ENCODE measurements at regions not wholly inside any gene's neighbourhood (a gene's known extent, or its start where the extent isn't known, plus 50 kb on each side); places are given as distances from the start of the nearest gene placed in this dataset.

DNA sequence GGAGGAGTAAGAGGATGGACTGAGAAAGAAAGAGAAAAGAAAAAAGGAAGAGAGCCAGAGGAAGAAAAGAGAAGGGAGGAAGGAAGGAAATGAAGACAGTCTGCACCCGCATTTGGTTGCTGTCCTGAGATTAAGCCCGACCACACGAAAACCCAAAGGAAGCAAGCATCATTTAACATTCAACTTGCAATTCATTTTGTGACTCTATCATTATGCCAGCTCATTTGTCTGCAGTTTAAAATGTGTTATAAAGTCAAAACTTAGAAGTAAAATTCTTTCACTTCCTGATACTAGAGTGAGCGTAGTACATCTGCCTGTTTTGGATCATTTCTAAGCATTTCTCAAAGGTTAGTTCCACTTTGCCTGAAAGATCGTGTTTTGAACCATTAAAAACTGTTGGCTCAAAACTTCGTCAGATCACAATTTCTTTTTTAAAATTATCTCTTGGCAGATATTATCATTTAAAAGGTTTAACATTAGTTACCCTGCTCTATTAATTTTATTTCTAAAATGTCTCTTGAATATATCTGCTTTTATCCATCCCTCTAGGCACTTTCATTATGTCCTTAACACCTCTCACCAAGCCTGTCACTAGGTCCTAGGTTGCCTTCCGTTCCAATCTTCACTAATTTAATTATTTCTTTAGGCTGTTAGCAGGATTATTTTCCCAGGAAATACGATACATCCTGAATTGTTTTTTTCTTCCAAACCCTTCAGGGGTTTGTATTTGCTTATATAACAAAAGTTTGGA, 240.9 kb downstream of the TLE4 start:
- no peak overlapping the region for H3K27ac Mint-ChIP-seq
- peaks cover 12% of the 10 kb centered on the region for H3K4me1 Mint-ChIP-seq
- H3K36me3 Mint-ChIP-seq (ENCODE audit: low read depth): no peaks in the 10 kb centered on the region
- H3K27me3 Mint-ChIP-seq (ENCODE audit: low read depth): peaks cover 29% of the 10 kb centered on the region
- TF ChIP-seq, protein P1, sequence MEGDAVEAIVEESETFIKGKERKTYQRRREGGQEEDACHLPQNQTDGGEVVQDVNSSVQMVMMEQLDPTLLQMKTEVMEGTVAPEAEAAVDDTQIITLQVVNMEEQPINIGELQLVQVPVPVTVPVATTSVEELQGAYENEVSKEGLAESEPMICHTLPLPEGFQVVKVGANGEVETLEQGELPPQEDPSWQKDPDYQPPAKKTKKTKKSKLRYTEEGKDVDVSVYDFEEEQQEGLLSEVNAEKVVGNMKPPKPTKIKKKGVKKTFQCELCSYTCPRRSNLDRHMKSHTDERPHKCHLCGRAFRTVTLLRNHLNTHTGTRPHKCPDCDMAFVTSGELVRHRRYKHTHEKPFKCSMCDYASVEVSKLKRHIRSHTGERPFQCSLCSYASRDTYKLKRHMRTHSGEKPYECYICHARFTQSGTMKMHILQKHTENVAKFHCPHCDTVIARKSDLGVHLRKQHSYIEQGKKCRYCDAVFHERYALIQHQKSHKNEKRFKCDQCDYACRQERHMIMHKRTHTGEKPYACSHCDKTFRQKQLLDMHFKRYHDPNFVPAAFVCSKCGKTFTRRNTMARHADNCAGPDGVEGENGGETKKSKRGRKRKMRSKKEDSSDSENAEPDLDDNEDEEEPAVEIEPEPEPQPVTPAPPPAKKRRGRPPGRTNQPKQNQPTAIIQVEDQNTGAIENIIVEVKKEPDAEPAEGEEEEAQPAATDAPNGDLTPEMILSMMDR (IDR thresholded peaks at IDR 0.05; ENCODE audit: unreplicated experiment in 3 of 3): no peak
- no peaks in the 10 kb centered on the region for H3K9me3 Mint-ChIP-seq
- no peak overlapping the region for H3K4me3 Mint-ChIP-seq

DNA sequence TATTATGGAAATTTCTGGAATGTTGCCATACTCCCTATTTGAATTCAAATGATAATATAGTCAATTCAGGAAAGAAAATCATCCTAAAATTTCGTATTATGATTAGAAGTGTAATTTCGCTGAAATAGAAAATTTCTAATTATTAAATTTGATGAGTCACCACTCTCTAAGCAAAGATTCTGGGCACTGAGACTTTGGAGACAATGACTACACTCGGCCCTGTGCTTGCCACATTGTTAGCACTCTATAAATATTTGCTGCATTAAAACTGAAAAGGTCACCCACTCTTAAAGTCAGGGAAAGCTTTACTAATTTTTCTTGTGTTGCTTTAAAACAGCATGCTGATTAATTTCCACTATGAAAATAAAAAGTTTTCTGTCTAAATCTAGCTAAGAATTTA, 240.3 kb downstream of the TLE4 start:
- TF ChIP-seq, protein P1 (IDR thresholded peaks at IDR 0.05; ENCODE audit: unreplicated experiment in 3 of 3): no peak
- Mint-ChIP-seq H3K9me3 (no peaks in the 10 kb centered on the region), H3K4me3 (no peak overlapping the region), H3K4me1 (peaks cover 11% of the 10 kb centered on the region), H3K27me3 (ENCODE audit: low read depth) (peaks cover 29% of the 10 kb centered on the region), H3K36me3 (ENCODE audit: low read depth) (no peaks in the 10 kb centered on the region), H3K27ac (no peak overlapping the region)

GRCh38 chr9:79809931-79810330, 238.2 kb downstream of the TLE4 start:
- H3K36me3 Mint-ChIP-seq (ENCODE audit: low read depth): no peaks in the 10 kb centered on the region
- H3K9me3 Mint-ChIP-seq: no peaks in the 10 kb centered on the region
- TF ChIP-seq, protein P1 (IDR thresholded peaks at IDR 0.05; ENCODE audit: unreplicated experiment in 3 of 3): no peak
- no peak overlapping the region for H3K4me3 Mint-ChIP-seq
- H3K27me3 Mint-ChIP-seq (ENCODE audit: low read depth): peaks cover 19% of the 10 kb centered on the region
- H3K4me1 Mint-ChIP-seq: peaks cover 11% of the 10 kb centered on the region
- H3K27ac Mint-ChIP-seq: no peak overlapping the region

DNA sequence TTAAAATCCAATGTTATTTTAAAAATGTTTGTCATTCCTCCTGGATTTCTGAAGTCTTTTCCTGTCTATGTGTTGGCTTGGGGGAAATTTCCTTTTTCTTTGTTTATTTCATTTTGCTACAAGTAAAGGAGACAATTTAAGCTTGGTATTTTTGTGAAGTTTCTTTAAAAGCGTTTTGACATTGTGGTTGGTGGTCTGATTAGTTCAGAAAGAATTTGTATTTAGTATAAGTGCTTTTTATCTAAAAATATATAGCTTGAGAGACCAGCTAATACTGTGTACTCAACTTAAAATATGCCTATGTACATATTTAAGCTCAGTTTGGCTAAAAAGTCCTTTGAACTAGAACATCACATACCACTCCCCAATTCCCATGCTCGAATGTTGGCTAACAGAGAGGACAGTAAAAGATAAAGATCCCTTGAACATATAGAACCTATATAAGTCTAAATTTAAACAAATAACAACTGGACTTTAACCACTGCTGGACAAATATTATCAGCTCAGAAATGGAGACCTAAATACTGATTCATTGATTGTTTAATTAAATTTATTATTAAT, 237.6 kb downstream of the TLE4 start:
- Mint-ChIP-seq H3K36me3 (ENCODE audit: low read depth) (no peaks in the 10 kb centered on the region), H3K27me3 (ENCODE audit: low read depth) (peaks cover 19% of the 10 kb centered on the region), H3K9me3 (no peaks in the 10 kb centered on the region), H3K4me3 (no peak overlapping the region), H3K4me1 (peaks cover 11% of the 10 kb centered on the region), H3K27ac (no peak overlapping the region)
- TF ChIP-seq, protein P1 (IDR thresholded peaks at IDR 0.05; ENCODE audit: unreplicated experiment in 3 of 3): no peak

GRCh38 chr9:79807971-79808370, 236.2 kb downstream of the TLE4 start:
- H3K27ac Mint-ChIP-seq: no peak overlapping the region
- H3K9me3 Mint-ChIP-seq: no peaks in the 10 kb centered on the region
- peaks cover 11% of the 10 kb centered on the region for H3K4me1 Mint-ChIP-seq
- H3K27me3 Mint-ChIP-seq (ENCODE audit: low read depth): peaks cover 19% of the 10 kb centered on the region
- TF ChIP-seq, protein P1 (IDR thresholded peaks at IDR 0.05; ENCODE audit: unreplicated experiment in 3 of 3): no peak
- H3K36me3 Mint-ChIP-seq (ENCODE audit: low read depth): no peaks in the 10 kb centered on the region
- no peak overlapping the region for H3K4me3 Mint-ChIP-seq

- no peaks in the 10 kb centered on the region for H3K9me3 Mint-ChIP-seq
Measured at GRCh38 chr9:79806086-79806485, 234.3 kb downstream of the TLE4 start.

More at GRCh38 chr9:79806086-79806485, 234.3 kb downstream of the TLE4 start:
- no peak overlapping the region for H3K4me3 Mint-ChIP-seq
- H3K27ac Mint-ChIP-seq: no peak overlapping the region
- H3K36me3 Mint-ChIP-seq (ENCODE audit: low read depth): no peaks in the 10 kb centered on the region
- TF ChIP-seq, protein P1 (IDR thresholded peaks at IDR 0.05; ENCODE audit: unreplicated experiment in 3 of 3): no peak
- peaks cover 8% of the 10 kb centered on the region for H3K4me1 Mint-ChIP-seq
- peaks cover 22% of the 10 kb centered on the region for H3K27me3 Mint-ChIP-seq (ENCODE audit: low read depth)
